ENCODE measurements at regions not wholly inside any gene's neighbourhood (a gene's known extent, or its start where the extent isn't known, plus 50 kb on each side); places are given as distances from the start of the nearest gene placed in this dataset.

GRCh38 chr7:42858570-42858969, 53.3 kb downstream of the C7orf25 start:
- no peak for TF ChIP-seq CTCF (IDR thresholded peaks at IDR 0.05; ENCODE audit: extremely low read depth in 1 of 2, insufficient read depth in 1 of 2, low read depth in 1 of 2, low read length in 2 of 2)
- no peak for TF ChIP-seq POLR2AphosphoS5 (IDR thresholded peaks at IDR 0.05; ENCODE audit: insufficient read depth, low read depth, low read length)
- TF ChIP-seq EZH2 (IDR thresholded peaks at IDR 0.05; ENCODE audit: borderline replicate concordance, low read depth, low read length, severe bottlenecking) = no peak
